CD4-positive, alpha-beta T cell treated with Interleukin-4 for 4 hours (primary cell): ENCODE measurements at regions not wholly inside any gene's neighbourhood (a gene's known extent, or its start where the extent isn't known, plus 50 kb on each side); places are given as distances from the start of the nearest gene placed in this dataset.
"Not testable (repeated sequence)": the region's sequence is repeated elsewhere in the genome, so short reads cannot be mapped to it uniquely, and the experiment has no call there.

Source experiments
- DNase-seq: peaks from one replicate; pipeline ENCODE4 v3.0.0-alpha.2; 2020

DNA sequence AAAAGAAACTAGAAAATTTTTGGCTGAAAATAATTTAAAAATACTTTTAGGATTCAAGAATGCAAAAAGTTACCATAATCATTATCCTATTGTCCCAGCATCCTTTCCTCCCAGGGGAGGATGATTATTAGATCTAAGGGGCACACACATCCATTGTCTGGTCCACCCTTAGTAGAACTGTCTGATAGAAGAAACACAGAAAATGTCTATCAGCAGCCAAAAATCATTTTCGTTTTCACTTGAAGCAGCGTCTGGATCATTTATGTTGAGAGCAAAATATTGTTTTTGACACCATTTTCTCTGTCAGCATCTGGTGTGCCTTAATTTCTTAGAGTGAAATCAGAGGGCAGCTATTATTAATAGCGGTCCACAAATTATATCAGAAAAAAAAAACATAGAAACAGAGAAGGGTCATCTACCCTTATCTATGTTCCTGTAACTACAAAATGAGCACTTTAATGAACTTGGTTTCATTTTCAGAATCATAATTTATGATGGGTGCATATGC, 446.3 kb downstream of the TRAM1L1 start:
- no peak for DNase-seq

DNA sequence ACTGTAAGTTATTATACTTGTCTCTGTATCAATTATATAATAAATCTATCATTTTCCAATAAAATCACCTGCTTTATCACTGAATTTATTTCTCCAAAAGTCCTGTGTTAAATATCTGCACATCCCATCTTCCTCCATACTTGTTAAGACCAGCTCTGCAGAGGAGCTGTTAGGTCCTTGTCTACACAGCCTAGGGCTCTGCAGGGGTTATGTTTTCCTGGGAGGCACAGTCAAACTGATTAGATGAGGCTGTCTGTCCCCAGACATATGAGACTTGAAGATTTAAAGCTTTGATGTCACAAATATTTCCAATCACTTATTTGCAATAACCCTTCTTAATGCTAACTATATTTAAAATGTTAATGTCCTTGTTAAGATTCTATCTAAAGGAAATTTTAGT, 446.8 kb downstream of the TRAM1L1 start:
- DNase-seq: no peak

GRCh38 chr4:116636917-116637316, 448.5 kb downstream of the TRAM1L1 start:
- DNase-seq: no peak

GRCh38 chr4:116632269-116632668, 453.1 kb downstream of the TRAM1L1 start:
- DNase-seq: no peak

DNA sequence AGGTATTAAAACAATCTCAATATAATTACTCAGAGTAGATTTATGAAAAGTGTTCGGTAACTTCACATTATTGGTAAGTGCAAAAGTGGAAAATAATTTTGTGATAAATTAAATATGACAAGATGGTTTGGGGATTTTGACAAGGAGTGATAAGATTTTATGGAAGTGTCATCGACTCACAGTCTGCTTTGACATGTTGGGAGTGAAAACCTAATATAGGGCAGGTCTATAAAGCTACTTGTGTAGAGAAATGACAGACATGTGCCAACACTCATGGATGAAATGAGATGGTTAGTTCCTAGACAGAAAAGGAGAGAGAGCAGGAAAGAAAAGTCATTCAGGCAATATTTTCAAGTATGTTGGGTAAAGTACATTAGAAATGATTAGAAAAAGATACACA, 456.8 kb downstream of the TRAM1L1 start:
- no peak for DNase-seq

GRCh38 chr4:116627545-116627944, 457.8 kb downstream of the TRAM1L1 start:
- DNase-seq: no peak

- DNase-seq: not testable (repeated sequence)
These were observed 465.9 kb downstream of the TRAM1L1 start for GRCh38 chr4:116619508-116619907.

- DNase-seq: no peak
These were observed 466.7 kb downstream of the TRAM1L1 start for GRCh38 chr4:116618638-116619037.

- no peak for DNase-seq
These were observed 482.3 kb downstream of the TRAM1L1 start for GRCh38 chr4:116603096-116603495.

- no peak for DNase-seq
These were observed 485.5 kb downstream of the TRAM1L1 start for GRCh38 chr4:116599859-116600258.

DNA sequence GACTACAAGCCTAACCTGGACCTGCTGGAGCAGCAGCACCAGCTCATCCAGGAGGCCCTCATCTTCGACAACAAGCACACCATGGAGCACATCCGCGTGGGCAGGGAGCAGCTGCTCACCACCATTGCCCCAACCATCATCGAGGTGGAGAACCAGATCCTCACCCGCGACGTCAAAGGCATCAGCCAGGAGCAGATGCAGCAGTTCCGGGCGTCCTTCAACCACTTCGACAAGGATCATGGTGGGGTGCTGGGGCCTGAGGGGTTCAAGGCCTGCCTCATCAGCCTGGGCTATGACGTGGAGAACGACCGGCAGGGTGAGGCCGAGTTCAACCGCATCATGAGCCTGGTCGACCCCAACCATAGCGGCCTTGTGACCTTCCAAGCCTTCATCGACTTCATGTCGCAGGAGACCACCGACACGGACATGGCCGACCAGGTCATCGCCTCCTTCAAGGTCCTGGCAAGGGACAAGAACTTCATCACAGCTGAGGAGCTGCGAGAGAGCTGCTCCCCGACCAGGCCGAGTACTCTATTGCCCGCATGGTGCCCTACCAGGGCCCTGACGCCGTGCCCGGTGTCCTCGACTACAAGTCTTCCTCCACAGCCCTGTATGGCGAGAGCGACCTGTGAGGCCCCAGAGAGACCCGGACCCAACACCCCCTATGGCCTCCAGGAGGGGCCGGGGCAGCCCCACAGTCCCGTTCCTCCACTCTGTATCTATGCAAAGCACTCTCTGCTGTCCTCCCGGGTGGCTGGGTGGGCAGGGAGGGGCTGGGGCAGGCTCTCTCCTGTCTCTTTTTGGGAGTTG, 486.2 kb downstream of the TRAM1L1 start:
- no peak for DNase-seq

DNA sequence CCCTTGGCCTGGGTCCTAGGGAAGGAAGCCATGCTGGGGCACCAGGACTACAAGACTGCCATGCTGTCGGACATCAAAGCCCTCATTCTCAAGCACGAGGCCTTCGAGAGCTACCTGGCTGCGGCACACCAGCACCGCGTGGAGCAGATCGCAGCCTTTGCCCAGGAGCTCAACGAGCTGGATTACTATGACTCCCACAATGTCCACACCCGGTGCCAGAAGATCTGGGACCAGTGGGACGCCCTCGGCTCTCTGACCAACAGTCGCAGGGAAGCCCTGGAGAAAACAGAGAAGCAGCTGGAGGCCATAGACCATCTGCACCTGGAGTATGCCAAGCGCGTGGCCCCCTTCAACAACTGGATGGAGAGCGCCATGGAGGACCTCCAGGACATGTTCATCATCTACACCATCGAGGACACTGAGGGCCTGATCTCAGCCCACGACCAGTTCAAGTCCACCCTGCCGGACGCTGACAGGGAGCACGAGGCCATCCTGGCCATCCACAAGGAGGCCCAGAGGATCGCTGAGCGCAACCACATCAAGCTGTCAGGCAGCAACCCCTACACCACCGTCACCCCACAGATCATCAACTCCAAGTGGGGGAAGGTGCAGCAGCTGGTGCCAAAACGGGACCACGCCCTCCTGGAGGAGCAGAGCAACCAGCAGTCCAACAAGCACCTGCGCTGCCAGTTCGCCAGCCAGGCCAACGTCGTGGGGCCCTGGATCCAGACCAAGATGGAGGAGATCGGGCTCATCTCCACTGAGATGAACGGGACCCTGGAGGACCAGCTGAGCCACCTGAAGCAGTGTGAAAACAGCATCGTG, 487.0 kb downstream of the TRAM1L1 start:
- DNase-seq: no peak

DNA sequence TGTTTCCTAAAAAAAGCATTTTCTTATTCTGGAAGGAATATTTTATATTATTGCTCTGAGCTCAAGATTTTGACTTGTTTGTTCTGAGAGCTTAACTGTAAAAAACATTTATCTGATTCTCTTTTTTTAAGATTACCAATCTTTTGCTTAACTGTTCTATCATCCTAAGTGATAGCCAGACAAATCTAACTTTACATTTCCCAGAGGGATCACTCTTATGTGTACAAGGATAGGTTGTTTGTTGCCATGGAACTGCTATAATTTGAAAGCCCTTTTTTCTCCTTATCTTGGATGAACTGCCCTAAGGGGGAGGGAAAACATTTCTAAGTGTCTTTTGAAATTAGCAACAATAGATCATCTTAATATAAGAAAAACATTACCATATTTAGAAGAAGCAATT, 494.7 kb downstream of the TRAM1L1 start:
- no peak for DNase-seq

DNA sequence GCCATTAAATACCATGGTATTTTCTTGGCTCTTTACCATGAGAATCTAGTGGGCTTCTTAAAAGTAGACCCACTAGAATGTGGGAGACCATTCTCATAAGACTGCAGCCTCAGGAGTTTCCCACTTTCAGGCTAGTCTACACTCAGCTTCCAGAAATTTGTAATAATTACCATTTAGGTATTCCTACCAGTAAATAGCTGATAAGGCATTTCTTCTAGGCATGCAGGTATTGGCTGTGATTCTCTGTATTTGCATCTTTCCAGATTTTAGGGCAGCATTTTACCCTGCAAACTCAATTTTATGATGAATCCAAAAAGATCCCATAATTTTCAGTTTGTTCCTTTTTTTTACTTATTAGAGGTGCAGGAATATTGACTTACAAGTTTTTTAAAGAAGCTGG, 496.6 kb downstream of the TRAM1L1 start:
- DNase-seq: no peak

GRCh38 chr4:116585246-116585645, 500.1 kb downstream of the TRAM1L1 start:
- DNase-seq: no peak

- no peak for DNase-seq
These were observed 508.1 kb downstream of the TRAM1L1 start for GRCh38 chr4:116577321-116577720.

GRCh38 chr4:116573540-116573939, 511.8 kb downstream of the TRAM1L1 start:
- no peak for DNase-seq

DNA sequence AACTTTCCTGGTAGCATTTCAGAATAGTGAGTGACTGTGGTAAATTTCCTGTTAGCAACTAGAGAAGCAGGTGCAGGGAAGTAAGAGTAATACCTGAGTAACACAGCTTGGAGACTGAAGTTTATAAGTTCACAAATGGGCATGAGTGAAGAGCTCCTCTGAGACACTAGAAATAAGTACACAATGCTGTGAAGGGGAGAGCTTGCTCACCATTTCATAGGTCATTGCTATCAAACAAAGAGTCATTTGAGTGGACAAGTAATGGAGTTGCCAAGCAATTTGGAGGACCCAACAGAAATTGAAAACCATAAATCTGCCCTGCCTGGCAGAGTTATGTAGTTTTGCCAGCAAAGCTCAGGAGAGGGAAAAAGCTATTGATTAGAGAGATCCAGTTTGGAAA, 523.6 kb downstream of the TRAM1L1 start:
- DNase-seq: no peak

DNA sequence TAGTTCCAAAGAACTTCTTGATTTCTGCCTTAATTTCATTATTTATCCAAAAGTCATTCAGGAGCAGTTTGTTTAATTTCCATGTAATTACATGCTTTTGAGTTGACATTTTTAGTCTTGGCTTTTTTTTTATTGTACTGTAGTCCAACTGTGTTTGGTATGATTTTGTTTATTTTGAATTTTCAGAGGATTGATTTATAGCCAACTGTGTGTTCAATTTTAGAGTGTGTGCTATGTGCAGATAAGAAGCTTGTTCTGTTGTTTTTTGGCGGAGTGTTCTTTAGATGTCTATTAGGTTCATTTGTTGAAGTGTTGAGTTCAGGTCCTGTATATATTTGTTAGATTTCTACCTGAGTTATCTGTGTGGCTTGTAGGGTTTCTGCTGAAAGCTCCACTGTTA, 533.6 kb downstream of the TRAM1L1 start:
- DNase-seq: no peak

DNA sequence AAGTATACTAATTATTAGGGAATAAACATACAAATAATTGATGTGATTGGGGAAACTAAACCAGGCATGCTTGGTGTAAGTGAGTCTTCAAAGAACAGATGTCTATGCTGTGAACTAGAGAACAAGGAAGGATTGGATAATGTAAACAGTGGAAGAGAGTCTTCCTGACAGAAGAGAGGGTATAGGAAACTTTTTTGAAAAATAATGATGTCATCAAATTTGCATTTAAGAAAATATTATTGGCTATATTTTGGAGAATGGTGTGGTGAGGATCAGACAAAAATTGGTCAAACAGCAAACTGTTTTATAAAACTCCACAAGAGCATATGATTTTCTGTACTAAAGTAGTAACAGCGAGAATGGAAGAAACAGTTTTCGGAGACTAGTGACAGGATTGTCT, 537.7 kb downstream of the TRAM1L1 start:
- no peak for DNase-seq

DNA sequence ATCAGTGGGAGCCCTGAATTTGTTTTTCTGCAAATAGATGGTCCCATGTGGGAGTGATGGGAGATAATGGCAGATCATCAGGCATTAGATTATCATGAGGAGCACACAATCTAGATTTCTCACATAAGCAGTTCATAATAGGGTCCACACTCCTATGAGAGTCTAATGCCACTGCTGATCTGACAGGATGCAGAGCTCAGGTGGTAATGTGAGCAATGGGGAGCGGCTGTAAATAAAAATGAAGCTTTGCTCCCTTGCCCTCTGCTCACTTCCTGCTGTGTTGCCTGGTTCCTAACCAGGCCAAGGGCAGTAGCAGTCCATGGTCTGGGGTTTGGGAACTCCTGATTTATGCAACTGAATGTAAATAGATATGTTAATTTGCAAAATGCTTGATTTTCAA, 538.6 kb downstream of the TRAM1L1 start:
- DNase-seq: no peak

- DNase-seq: no peak
These were observed 540.4 kb downstream of the TRAM1L1 start for GRCh38 chr4:116544946-116545345.

- no peak for DNase-seq
These were observed 545.6 kb downstream of the TRAM1L1 start for GRCh38 chr4:116539744-116540143.

GRCh38 chr4:116537828-116538227, 547.5 kb downstream of the TRAM1L1 start:
- DNase-seq: no peak
